ENCODE measurements at regions not wholly inside any gene's neighbourhood (a gene's known extent, or its start where the extent isn't known, plus 50 kb on each side); places are given as distances from the start of the nearest gene placed in this dataset.

DNA sequence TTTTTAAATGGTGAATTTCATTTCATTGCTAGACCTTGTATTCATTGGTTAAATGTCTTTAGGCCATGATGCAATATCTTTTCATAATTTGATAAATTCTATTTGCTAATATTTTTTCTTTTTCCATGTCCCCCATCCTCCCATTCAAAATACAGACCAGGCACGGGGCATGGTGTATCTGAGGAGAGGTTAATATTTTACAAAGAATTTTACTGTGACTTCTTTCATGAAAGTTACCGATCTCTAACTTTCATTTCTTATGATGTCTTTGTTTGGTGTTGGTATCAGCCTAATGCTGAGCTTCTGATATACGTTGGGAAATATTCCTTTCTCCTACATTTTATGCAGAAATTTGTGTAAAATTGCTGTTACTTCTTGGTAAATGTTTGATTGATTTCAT is 216.7 kb upstream of the IGFBP3 start:
- H3K4me3 ChIP-seq (ENCODE audit: low read depth, poor library complexity, severe bottlenecking), result no peak overlapping the region

DNA sequence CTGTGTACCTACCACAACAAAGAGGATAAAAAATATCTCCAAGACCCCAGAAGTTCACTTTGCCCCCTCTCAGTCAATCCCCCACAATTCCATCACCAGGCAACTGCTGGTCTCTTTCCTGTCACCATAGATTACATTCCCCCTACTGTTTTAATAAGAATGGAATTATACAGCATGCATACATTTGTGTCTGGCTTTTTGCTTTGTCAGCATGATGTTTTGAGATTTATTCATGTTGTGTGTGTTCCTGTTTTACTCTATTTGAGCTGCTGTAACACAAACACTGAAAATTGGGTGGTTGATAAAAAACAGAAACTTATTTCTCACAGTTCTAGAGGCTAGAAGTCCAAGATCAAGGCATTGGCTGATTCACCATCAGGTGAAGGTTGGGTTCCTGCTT is 214.5 kb upstream of the IGFBP3 start:
- no peak overlapping the region for H3K4me3 ChIP-seq (ENCODE audit: low read depth, poor library complexity, severe bottlenecking)
- no peak for DNase-seq (ENCODE audit: low spot score in 2 of 2)
- intact Hi-C loops (cut with DNase I; ENCODE audit: low total_unique reads), result no loop called here
- no peak for TF ChIP-seq POLR2A (IDR thresholded peaks at IDR 0.05)
- TF ChIP-seq, protein P1, sequence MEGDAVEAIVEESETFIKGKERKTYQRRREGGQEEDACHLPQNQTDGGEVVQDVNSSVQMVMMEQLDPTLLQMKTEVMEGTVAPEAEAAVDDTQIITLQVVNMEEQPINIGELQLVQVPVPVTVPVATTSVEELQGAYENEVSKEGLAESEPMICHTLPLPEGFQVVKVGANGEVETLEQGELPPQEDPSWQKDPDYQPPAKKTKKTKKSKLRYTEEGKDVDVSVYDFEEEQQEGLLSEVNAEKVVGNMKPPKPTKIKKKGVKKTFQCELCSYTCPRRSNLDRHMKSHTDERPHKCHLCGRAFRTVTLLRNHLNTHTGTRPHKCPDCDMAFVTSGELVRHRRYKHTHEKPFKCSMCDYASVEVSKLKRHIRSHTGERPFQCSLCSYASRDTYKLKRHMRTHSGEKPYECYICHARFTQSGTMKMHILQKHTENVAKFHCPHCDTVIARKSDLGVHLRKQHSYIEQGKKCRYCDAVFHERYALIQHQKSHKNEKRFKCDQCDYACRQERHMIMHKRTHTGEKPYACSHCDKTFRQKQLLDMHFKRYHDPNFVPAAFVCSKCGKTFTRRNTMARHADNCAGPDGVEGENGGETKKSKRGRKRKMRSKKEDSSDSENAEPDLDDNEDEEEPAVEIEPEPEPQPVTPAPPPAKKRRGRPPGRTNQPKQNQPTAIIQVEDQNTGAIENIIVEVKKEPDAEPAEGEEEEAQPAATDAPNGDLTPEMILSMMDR (IDR thresholded peaks at IDR 0.05), result no peak

More for the DNA sequence above, 216.7 kb upstream of the IGFBP3 start:
- TF ChIP-seq POLR2A (IDR thresholded peaks at IDR 0.05), result no peak
- TF ChIP-seq, protein P1 (IDR thresholded peaks at IDR 0.05), result no peak
- intact Hi-C loops (cut with DNase I; ENCODE audit: low total_unique reads), result no loop called here
- WGBS, 2 donors, result 87 to 90% methylated on average over 3 of the region's 3 CpGs
- no peak for DNase-seq (ENCODE audit: low spot score in 2 of 2)

DNA sequence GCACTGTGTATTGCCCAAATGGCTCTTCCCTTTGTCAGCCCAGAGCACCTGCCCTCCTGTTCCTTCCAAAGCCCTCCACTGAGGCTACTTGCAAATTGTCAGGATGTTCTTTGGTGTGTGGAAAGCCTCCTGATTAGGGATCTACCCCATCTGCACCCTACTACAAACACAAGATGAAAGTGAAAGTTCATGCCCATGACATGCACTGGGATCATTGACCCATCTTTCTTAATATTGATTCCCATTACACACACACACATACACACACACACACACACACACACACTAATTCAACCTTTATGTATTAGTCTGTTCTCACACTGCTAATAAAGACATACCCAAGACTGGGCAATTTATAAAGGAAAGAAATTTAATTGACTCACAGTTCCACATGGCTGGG is 213.7 kb upstream of the IGFBP3 start:
- TF ChIP-seq POLR2A (IDR thresholded peaks at IDR 0.05), result no peak
- TF ChIP-seq, protein P1 (IDR thresholded peaks at IDR 0.05), result no peak

DNA sequence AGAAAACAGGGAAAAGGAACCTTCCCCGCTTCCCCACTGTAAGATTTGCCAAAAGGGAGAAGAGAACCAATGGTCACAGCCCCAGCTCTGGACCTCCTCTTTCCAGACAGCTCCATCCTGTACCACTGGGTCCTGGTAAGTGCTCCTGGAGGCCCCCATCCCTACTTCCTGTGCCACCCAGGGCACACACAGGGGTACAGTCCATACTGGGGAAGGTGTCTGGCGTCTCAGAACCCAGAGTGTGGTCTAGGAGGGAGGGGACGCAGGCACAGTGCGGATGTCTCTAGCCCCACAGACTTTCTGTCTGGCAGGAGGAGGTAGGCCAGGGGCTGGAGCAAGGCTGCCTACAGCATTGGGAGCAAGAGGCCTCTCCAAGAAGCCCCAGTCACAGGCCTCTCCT is 213.3 kb upstream of the IGFBP3 start:
- intact Hi-C loops (cut with DNase I; ENCODE audit: low total_unique reads), result no loop called here
- no peak for DNase-seq (ENCODE audit: low spot score in 2 of 2)
- H3K4me3 ChIP-seq (ENCODE audit: low read depth, poor library complexity, severe bottlenecking), result no peak overlapping the region
- 97 to 98% methylated on average over 4 of the region's 4 CpGs for WGBS, 2 donors
- TF ChIP-seq, protein P1 (IDR thresholded peaks at IDR 0.05), result no peak
- no peak for TF ChIP-seq POLR2A (IDR thresholded peaks at IDR 0.05)

More for the DNA sequence above, 213.7 kb upstream of the IGFBP3 start:
- DNase-seq (ENCODE audit: low spot score in 2 of 2), result no peak
- intact Hi-C loops (cut with DNase I; ENCODE audit: low total_unique reads), result no loop called here
- no peak overlapping the region for H3K4me3 ChIP-seq (ENCODE audit: low read depth, poor library complexity, severe bottlenecking)

DNA sequence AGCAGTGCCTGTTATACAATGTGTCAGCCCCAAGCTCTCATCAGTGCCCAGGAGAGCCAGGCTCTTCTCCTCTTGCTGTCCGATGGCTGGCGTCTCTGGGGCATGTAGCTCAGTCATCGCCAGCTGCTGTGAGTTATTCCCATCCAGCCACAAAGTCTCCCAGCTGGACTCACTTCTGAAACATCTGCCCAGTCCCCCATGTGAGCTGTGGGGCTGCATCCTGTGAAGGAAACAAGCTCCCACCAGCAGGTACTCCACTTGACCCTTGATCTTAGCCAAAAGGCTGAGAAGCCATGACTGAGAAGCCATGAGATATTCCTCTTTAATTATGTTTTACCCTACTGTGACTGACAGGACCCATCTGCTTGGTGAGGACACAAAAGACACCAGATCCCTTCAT is 212.7 kb upstream of the IGFBP3 start:
- H3K4me3 ChIP-seq (ENCODE audit: low read depth, poor library complexity, severe bottlenecking), result no peak overlapping the region
- no peak for DNase-seq (ENCODE audit: low spot score in 2 of 2)
- TF ChIP-seq, protein P1 (IDR thresholded peaks at IDR 0.05), result no peak
- TF ChIP-seq POLR2A (IDR thresholded peaks at IDR 0.05), result no peak
- WGBS, 2 donors, result 81 to 90% methylated on average over 3 of the region's 3 CpGs
- intact Hi-C loops (cut with DNase I; ENCODE audit: low total_unique reads), result no loop called here

DNA sequence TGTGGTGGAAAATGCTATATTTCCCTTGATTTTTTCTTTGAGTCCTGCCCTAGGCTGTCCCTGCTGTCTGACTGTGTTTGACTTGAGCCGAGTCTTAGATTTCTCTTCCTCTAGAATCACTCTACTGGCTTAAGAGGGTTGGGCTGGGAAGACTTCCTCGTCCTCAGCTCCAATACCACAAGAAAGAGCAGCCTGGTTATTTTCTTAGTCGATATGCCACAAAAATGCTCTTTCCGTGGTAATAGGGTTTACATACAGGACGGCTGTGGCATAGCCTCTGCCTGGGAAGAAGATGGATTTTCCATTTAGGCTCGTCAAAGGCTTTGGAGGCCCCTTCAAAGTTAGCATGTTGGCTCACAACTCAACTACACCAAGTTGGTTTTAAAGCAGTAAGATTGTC is 212.0 kb upstream of the IGFBP3 start:
- WGBS, 2 donors, result 70 to 86% methylated on average over 6 of the region's 6 CpGs
- intact Hi-C loops (cut with DNase I; ENCODE audit: low total_unique reads), result no loop called here
- no peak for DNase-seq (ENCODE audit: low spot score in 2 of 2)
- TF ChIP-seq POLR2A (IDR thresholded peaks at IDR 0.05), result no peak
- TF ChIP-seq, protein P1 (IDR thresholded peaks at IDR 0.05), result no peak
- no peak overlapping the region for H3K4me3 ChIP-seq (ENCODE audit: low read depth, poor library complexity, severe bottlenecking)
